Suprapubic skin (tissue), 4 donors: ENCODE measurements at regions not wholly inside any gene's neighbourhood (a gene's known extent, or its start where the extent isn't known, plus 50 kb on each side); places are given as distances from the start of the nearest gene placed in this dataset.

Experiments
- DNase-seq, 2 donors: peaks; one replicate each; pipeline ENCODE4 v3.0.0-alpha.2; 2019; ENCODE audit warnings: low spot score in 2 of 2
- H3K27ac ChIP-seq: fragments of 200-600 bp; sonication (generic); one replicate; pipeline ENCODE4 v1.5.1; 2019
- H3K27me3 ChIP-seq: fragments of 200-600 bp; sonication (generic); one replicate; pipeline ENCODE4 v1.5.1; 2019
- H3K36me3 ChIP-seq: fragments of 200-600 bp; sonication (generic); one replicate; pipeline ENCODE4 v1.5.1; 2019
- H3K4me1 ChIP-seq: fragments of 200-600 bp; sonication (generic); one replicate; pipeline ENCODE4 v1.5.1; 2019
- H3K4me3 ChIP-seq: fragments of 200-600 bp; sonication (generic); one replicate; pipeline ENCODE4 v1.5.1; 2019; ENCODE audit warnings: mild to moderate bottlenecking
- H3K9me3 ChIP-seq: fragments of 200-600 bp; sonication (generic); one replicate; pipeline ENCODE4 v1.5.1; 2019
- EP300 ChIP-seq: sonication (generic); formaldehyde crosslinking; IDR thresholded peaks from one replicate; pipeline ENCODE4 v1.6.1; 2017; ENCODE audit warnings: antibody characterized with exemption
- POLR2A ChIP-seq, 2 donors: fragments of 450-650 bp; IDR thresholded peaks; one replicate each; pipeline ENCODE4 v1.6.1; 2017; ENCODE audit warnings: antibody characterized with exemption in 2 of 2, mild to moderate bottlenecking in 2 of 2, moderate library complexity in 2 of 2
- POLR2AphosphoS5 ChIP-seq, 3 donors: sonication (generic); formaldehyde crosslinking; IDR thresholded peaks; one replicate each; pipeline ENCODE4 v1.6.1; 2017; ENCODE audit warnings: antibody characterized with exemption in 3 of 3
- WGBS: methylation state at CpG from one replicate; pipeline ENCODE4 v1.1.5; 2018; 5-methylcytosine and 5-hydroxymethylcytosine counted together
- TF ChIP-seq, protein P1 (sequence below), 2 donors: fragments of 200-600 bp in 1 of 2; fragments of 450-650 bp in 1 of 2; sonication (generic) in 1 of 2; IDR thresholded peaks; one replicate each; pipeline ENCODE4 v1.5.1; 2016 to 2019; ENCODE audit warnings: antibody characterized with exemption in 2 of 2, mild to moderate bottlenecking in 1 of 2, moderate library complexity in 1 of 2

DNA sequence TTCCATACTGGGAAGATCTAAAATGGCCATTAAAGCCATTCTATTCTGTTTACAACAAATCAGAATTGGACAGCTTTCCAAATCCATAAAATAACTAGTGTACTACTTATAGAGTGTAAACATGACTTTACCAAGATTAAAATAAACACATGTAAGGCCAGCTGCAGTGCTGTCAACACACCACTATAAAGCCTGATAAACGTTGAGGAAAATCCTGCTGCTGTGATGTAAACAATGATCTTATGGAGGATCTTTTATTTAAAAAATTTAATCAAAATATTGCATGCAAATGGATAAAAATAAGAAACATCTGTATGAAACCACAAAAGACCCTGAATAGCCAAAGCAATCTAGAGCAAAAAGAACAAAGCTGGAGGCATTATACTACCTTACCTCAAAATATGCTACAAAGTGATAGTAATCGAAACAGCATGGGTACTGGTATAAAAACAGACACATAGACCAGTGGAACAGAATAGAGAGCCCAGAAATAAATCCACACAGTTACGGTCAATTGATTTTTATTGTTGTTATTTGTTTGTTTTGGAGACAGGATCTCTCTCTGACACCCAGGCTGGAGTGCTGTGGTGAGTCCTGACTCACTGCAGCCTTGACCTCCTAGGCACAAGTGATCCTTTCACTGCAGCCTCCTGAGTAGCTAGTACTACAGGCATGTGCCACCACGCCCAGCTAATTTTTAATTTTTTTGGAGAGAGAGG lies 428.8 kb upstream of the C2CD4B start:
- no peak overlapping the region for H3K4me3 ChIP-seq
- H3K4me1 ChIP-seq: peaks cover 4% of the 10 kb centered on the region
- no peaks in the 10 kb centered on the region for H3K36me3 ChIP-seq
- no peaks in the 10 kb centered on the region for H3K27me3 ChIP-seq
- H3K9me3 ChIP-seq: no peaks in the 10 kb centered on the region
- TF ChIP-seq POLR2AphosphoS5 (IDR thresholded peaks at IDR 0.05) (no peak), EP300 (no peak), POLR2A (IDR thresholded peaks at IDR 0.05) (no peak)
- TF ChIP-seq, protein P1, sequence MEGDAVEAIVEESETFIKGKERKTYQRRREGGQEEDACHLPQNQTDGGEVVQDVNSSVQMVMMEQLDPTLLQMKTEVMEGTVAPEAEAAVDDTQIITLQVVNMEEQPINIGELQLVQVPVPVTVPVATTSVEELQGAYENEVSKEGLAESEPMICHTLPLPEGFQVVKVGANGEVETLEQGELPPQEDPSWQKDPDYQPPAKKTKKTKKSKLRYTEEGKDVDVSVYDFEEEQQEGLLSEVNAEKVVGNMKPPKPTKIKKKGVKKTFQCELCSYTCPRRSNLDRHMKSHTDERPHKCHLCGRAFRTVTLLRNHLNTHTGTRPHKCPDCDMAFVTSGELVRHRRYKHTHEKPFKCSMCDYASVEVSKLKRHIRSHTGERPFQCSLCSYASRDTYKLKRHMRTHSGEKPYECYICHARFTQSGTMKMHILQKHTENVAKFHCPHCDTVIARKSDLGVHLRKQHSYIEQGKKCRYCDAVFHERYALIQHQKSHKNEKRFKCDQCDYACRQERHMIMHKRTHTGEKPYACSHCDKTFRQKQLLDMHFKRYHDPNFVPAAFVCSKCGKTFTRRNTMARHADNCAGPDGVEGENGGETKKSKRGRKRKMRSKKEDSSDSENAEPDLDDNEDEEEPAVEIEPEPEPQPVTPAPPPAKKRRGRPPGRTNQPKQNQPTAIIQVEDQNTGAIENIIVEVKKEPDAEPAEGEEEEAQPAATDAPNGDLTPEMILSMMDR (IDR thresholded peaks at IDR 0.05): no peak
- no peak for DNase-seq
- WGBS: 77% methylated on average over 4 of the region's 4 CpGs
- H3K27ac ChIP-seq: no peak overlapping the region

DNA sequence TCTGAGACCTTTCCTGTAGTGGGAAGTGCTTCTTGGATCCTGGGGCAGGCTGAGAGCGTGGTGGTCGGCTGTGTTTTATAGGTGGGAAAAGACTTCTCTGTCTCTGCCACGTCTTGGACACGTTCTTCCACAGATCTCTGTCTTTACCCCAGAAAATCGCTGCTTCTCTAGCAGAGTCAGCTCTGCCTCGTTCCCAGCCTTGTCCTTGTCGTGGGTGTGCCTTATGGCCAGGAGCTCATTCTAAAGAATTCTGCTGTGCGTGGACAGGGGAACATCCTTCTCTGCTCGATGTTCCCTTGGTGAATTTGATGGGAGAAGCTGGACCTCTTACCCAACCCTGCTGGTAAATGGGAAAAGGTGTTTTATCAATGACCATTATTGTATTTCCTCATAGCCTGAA lies 433.1 kb upstream of the C2CD4B start:
- H3K27me3 ChIP-seq: no peaks in the 10 kb centered on the region
- TF ChIP-seq POLR2AphosphoS5 (IDR thresholded peaks at IDR 0.05) (no peak), EP300 (no peak), POLR2A (IDR thresholded peaks at IDR 0.05) (no peak)
- TF ChIP-seq, protein P1 (IDR thresholded peaks at IDR 0.05): no peak
- H3K4me3 ChIP-seq: no peak overlapping the region
- H3K36me3 ChIP-seq: no peaks in the 10 kb centered on the region
- H3K9me3 ChIP-seq: no peaks in the 10 kb centered on the region
- no peak overlapping the region for H3K27ac ChIP-seq
- WGBS: 76% methylated on average over 9 of the region's 9 CpGs
- peaks cover 14% of the 10 kb centered on the region for H3K4me1 ChIP-seq
- no peak for DNase-seq

DNA sequence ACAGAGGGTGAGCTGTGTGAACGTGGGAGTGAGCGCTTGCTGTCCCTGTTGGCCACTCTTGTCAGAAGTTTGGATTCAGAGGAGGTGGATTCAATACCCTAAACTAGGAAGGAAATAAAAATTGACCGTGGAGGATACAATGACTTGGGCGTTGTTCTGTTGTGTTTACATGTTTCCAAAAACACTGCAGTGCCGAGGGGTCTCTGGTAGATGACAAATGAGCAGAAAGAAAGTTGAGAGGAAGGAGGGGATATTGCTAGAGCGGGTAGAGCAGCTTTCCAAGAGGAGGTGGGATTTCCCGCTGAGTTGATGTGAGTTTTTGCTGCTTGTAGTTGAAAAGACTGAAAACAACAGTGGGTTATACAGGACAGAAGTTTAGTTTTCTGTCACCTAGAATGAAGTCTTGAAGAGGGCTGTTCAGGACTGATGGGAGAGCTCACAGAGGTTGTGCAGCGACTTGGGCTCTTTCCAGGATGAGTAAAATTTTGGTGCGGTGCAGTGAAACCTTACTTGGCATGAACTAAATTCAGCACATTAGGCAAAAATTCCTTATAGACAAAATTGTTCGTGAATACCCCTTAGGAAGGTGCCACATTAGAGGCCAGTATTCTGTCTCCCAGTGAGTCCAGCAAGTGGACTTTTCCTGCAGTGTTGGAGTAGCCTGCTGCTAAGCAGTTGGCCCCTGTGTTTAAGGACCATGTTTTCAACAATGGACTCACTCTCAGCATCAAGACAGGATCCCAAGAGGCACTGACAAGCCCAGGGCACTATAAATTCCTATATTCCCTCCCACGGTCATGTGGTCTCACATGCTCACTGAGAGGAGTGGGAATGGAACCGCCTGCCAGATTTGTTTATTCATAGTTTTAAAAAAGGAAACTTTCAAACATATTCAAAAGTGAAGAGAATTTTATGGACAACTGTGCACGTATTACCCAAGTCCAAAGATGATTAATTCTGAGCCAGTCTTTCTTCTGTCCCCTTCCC lies 435.0 kb upstream of the C2CD4B start:
- H3K4me3 ChIP-seq: no peak overlapping the region
- peaks cover 31% of the 10 kb centered on the region for H3K4me1 ChIP-seq
- no peak overlapping the region for H3K27ac ChIP-seq
- H3K36me3 ChIP-seq: no peaks in the 10 kb centered on the region
- no peaks in the 10 kb centered on the region for H3K9me3 ChIP-seq
- no peaks in the 10 kb centered on the region for H3K27me3 ChIP-seq
- no peak for TF ChIP-seq EP300
- TF ChIP-seq, protein P1 (IDR thresholded peaks at IDR 0.05): no peak
- TF ChIP-seq POLR2AphosphoS5 (IDR thresholded peaks at IDR 0.05): no peak
- no peak for DNase-seq
- 66% methylated on average over 13 of the region's 13 CpGs for WGBS

DNA sequence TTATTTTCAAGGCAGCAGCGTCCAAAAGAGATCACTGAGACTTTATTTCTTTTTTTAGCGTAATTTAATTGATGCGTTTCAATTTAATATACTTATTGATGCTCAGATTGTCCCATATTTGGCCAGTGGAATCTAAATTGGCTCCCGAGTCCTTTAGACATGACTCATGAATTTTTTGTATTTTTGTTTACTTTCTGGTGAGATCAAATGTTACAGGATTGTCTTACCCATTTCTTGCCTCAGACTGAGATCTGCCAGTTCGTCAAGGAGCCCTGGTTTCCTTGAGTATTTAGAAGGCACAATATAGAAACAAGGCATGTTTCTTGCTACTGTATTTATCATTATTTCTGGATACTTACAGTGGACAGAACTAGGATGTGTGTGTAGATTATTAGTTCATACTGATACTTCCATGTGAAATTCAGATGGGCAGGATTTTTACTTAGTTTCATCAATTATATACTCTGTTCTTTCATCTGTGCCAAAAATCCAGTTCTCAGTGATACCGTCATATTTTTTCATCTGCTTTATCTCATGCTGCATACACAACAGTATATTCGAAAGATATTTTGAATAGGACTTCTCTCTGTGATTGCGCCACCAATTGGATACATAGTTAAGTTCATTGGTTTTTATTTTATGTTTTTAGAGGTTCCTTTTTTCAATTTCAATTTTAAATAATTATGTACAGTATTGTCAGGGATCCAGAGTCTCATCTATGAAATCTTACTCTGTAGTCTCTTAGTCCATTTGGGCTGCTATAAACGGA lies 436.9 kb upstream of the C2CD4B start:
- Histone ChIP-seq H3K27me3 (no peaks in the 10 kb centered on the region), H3K4me3 (no peak overlapping the region), H3K9me3 (no peaks in the 10 kb centered on the region), H3K4me1 (peaks cover 39% of the 10 kb centered on the region), H3K36me3 (no peaks in the 10 kb centered on the region), H3K27ac (no peak overlapping the region)
- TF ChIP-seq POLR2AphosphoS5 (IDR thresholded peaks at IDR 0.05) (no peak), EP300 (no peak), POLR2A (IDR thresholded peaks at IDR 0.05) (no peak)
- TF ChIP-seq, protein P1 (IDR thresholded peaks at IDR 0.05): no peak
- no peak for DNase-seq
- 85% methylated on average over 9 of the region's 9 CpGs for WGBS
